HCEC 1CT (cell line): ENCODE measurements at regions not wholly inside any gene's neighbourhood (a gene's known extent, or its start where the extent isn't known, plus 50 kb on each side); places are given as distances from the start of the nearest gene placed in this dataset.
"Not testable (repeated sequence)": the region's sequence is repeated elsewhere in the genome, so short reads cannot be mapped to it uniquely, and the experiment has no call there.

Experiments
- DNase-seq: peaks from one replicate; pipeline ENCODE4 v3.0.0-alpha.2; 2017

DNA sequence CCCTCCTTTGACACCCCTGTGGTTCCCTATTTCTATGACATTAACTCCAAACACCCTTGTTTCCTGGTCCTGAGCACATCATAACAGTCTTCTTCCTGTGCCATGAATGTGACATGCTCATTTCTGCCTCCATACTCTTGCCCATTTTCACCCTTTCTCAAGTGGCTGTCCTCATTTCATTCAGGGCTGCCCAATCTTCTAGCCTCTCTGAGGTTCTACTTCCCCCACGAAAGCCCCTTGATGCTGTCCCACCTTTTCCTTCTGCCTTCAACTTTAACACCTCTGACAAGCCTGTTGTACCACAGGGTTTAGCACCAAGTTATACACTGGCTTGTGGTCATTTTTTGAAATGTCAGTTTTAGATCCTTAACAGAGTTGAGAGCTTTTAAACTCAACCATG lies 136.2 kb upstream of the BOD1L1 start:
- no peak for DNase-seq

DNA sequence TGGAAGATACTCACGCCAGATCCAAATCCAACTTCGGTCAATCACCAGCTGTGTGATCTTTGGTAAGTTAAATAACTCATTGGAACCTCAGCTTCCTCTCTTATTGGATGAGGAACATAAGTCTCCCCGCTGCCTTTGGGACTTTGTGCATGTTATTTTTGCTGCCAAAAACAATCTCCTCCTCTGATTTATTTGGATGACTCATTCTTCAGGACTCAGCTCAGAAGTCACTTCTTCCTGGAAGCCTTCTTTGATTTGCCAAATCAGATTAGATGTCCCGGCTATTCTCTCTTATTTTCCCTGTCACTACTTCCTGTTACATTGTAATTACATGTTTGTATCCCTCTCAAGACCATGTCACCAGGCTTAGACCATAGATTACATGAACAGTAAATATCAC lies 138.0 kb upstream of the BOD1L1 start:
- DNase-seq = peak; percentile 9

DNA sequence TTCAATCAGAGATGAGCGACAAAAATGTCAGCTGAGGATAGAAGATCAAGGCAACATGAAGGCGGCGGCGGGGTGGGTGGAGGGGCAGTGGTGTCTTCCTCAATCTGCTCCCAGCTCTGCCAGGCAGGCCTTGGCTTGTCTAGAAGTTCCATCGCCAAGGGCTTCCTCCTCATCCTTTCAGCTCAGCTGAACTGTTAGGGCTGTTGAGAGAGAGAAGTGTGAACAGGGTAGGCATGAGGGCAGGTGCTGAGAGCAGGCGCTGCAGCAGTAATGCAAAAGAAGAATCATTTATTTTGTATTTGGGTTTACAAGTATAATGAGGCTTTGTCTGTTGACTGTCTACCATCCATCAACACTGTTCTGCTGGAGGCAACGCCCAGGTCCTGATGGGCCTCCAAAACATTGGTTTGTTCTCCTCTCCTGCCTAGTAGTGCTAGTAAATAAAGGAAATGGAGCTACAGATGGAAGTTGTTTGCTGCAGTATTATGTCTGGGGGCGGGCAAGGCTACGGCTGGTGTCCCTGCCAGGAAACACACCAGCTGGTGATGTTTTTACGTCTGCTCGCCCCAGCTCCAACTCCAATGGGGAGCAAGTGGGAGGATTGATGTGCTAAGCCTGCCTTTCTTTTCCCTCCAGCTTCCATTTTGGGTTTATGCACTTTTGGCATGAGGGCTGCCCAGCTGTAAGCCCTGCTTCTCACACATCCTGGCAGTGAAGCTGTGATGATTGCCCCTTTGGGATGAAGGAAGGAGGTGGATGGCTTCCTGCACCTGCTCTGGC lies 139.4 kb upstream of the BOD1L1 start:
- DNase-seq = no peak

DNA sequence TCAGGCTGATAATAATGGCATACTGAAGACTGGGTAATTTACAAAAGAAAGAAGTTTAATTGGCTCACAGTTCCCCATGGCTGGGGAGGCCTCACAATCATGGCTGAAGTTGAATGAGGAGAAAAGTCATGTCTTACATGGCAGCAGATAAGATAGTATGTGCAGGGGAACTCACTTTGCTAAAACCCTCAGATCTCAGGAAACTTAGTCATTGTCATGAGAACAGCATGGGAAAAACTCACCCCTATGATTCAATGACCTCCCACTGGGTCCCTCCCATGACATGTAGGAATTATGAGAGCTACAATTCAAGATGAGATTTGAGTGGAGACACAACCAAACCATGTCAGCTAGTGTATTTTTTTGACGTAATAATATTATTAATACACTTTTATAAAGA lies 149.8 kb upstream of the BOD1L1 start:
- DNase-seq = peak; percentile 7

DNA sequence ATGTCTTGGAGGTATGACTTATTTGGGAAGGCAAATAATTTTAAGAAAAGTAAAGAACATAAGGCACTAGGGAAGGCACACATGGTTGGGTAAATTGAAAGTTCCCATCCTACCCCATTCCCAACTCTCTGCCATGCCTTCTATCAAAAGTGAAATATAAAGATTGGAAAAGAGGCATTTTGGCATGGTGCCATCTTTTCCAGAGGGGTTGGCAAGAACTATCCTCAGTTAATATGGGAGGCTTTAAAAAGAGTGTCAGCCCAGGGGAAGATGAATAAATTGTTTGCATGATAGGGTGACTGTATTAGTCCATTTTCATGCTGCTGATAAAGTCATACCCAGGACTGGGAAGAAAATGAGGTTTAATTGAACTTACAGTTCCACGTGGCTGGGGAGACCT lies 150.8 kb upstream of the BOD1L1 start:
- DNase-seq = no peak

DNA sequence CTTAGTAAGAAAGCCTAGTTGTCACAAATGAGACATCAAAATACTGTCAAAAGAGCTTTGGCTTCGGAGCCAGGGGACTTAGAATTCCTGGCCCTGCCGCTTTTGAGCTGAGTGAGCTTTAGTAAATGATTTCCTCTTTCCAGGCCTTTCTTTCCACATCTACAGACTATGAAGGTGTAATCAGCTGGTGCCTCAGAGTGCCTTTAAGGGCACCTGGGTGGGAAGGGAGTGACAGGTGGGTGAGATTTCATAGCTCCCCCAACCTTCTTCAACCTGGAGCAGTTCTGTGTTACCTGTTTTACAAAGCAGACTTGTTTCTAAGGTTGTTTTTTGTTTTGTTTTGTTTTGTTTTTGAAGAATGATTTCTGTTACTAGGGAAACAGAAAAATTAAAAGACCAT lies 154.7 kb upstream of the BOD1L1 start:
- no peak for DNase-seq

DNA sequence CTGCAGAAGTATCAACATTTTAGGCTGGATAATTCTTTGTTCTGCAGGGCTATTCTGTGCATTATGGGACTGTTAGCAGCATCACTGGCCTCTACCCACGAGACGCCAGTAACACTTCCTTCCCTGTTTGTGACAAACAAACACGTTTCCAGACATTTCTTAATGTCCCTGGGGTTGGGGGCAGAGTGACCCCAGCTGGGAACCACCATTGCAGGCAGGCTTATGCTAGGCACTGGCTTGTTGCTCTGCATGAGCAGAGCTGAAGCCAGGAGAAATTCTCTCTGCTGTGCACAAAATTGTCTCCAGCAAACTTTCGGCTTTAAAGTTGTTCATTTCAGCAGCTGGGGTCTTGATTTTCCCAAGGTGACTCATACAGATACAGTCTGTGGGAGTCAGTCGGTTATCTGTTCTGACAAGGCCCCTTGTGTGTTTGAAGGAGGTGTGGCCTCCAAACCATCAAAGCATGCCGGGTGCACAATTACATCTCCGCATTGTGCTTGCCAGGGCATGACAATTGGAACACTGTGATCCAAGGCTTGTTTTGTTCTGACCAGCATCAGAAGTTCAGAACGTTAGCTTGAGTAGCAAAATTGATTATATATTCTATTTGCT lies 156.4 kb upstream of the BOD1L1 start:
- DNase-seq = no peak

DNA sequence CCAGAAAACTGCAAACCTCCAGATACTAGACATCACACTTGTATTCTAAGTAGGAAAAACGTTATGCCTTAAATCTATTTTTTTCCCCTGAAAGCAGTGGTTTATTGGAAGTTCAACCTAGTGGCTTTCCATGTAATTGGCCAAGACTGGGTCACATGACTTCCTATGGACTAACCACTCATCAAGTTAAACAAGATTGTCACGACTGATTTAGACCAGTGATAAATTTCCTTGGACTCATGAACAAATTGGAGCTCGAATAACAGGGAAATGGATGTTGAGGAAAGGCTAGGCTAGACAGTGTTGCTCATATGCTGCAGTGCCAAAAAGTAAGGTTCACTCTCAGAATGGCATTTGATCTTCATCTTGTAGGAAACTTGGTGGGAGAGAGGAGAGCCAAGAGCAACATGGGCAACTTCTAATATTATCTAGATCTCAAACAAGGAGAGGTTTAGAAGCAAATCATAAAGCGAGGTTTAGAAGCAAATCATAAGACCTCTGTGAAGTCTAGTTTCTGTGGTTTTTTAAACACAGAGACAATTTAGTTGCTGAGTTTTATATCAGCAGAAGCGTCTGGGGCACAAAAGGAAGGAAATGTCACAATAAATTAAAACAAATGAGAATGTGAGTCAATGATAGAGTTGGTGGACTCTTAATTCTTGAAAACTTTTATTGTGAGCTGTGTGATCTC lies 165.6 kb upstream of the BOD1L1 start:
- no peak for DNase-seq

DNA sequence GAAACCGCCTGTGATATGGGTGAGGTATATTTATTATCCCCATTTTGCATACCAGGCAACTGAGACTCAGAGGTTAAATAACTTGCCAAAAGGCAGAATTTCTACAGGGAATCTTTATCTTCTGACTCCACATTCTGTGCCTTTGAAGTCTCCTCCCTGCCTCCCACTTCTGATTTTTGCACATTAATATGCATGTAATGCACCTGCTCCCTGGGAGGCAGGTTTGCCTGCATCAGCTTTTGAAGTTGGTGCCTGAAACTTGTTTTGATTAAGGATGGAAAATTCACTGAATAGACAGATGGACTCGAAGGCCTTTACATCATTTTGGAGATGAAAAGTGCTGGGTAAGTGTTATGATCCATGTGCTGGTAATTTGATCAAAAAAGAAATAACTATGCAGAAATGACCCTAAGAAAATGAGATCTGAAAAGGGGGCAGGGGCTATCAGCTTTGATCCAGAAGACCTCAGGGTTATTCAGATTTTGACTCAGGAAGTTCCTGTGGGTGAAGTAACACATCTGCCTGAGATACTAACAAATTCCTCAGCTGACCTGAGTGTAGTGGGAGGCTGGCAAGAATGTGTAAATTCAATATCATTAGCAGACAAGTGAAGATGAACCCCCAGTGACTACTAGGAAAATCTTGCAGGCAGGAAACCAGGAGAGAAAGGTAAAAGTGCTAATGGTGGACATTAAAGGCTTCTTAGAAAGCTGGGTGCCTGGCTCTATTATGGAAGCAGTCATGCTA lies 167.5 kb upstream of the BOD1L1 start:
- DNase-seq = no peak

DNA sequence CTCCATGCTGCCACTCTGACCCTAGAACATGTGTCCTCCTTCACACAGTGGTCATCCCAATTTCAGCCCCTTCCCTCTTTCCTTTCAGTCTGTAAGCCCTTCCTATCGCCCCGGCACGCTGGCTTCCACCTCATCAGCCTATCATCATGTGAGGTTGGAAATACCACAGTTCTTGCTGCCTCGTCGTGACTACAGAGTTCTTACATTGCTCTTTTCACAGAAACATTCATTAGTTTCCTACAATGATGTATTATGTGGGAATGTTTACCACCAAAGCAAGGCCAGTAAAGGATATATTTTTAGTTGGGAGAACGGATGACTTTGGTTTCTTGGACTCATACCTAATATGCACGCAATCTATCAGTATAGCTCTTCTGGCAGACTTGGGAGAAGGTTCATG lies 169.5 kb upstream of the BOD1L1 start:
- DNase-seq = no peak

DNA sequence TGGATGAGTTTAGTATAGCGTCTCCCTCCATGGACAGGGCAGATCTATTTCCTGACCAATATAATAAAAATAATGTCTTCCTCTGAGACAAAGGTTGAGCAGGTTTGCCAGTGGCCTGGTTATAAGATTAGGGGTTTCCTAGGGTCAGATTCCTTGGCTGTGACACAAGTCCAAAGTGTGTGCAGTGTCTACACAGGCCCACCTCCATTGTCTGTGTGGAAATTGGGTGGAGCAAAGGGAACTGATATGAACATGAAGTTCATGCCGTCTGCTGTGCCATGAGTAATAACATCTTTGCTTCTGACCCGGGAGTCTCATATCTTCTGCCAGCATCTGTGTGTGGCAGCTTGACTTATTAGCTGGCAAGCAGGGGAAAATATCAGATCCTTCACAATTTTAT lies 187.7 kb upstream of the BOD1L1 start:
- no peak for DNase-seq

DNA sequence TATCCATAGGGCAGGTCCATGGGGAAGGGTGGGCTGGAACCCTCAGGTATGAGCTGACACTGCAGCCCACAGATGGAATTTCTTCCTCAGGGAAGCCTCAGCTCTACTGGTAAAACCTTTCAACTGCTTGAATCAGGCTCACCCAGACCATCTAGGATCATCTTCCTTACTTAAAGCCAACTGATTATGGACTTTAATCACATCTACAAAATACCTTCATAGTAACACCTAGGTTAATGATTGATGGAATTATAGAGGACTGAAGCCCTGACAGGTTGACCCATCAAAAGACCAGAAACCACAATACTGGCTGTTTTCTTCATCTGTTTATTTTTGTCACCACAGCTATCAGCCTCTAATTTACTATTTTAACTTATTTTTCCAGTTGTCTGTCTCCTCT lies 188.9 kb upstream of the BOD1L1 start:
- no peak for DNase-seq

DNA sequence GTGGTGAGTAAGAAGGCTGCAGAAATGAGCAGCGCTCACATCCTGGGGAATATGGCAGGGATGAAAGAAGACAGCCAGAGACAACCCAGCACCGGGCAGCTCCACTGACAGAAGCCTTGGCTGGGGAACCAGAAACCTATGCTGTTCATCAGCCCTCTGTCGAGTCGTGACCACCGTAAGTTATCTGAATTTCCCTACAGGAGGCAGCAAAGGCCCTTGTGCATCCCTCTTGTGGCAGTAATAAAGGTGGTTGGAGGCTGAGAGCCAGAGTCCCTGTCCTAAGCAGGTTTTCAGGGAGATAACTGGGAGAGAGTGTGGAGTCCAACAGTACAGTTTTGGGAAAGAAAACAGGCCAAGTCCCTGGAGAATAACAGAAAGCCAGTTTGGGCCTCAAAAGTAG lies 194.0 kb upstream of the BOD1L1 start:
- no peak for DNase-seq

DNA sequence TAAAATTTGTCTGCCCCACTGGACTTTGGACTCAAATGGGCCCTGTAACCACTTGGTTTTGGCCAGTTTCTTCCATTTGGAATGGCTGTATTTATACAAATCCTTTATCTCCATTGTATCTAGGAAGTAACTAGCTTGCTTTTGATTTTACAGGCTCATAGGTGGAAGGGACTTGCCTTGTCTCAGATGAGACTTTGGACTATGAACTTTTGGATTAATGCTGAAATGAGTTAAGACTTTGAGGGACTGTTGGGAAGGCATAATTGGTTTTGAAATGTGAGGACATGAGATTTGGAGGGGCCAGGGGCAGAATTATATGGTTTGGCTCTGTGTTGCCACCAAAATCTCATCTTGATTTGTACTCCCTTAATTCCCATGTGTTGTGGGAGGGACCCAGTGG lies 198.3 kb upstream of the BOD1L1 start:
- not testable (repeated sequence) for DNase-seq

DNA sequence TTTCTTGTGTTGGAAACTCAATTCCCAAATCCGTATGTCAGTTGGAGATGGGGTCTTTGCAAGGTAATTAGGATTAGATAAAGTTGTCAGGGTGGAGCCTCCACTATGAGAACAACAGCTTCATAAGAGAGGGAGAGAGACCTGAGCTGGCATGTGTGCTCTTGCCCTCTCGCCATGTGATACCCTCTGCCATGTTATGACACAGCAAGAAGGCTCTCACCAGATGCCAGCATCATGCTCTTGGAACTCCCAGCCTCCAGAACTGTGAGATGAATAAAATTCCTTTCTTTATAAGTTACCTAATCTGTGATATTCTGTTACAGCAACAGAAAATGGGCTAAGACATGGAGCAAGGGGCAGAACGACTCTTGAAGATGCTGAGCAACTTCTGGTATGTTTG lies 201.9 kb upstream of the BOD1L1 start:
- no peak for DNase-seq

DNA sequence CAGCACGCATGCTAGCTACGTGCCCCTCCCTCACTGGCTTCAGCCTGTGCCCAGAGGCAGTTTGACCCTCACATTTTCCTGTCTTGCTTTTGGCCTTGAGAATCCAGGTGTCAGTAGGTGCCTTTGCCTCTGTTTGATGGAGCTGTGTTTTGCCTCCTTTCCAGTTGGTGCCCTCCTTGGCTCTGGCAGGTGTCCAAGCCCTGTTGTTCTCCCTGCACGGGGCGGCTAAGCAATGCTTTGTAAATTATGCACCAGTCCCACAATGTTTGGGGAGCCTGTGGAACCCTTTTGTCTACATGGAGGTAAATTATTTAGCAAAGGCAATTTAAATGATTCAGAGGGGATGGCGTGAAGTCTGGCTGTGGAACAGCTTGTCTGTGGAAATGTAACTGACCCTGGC lies 202.9 kb upstream of the BOD1L1 start:
- no peak for DNase-seq

DNA sequence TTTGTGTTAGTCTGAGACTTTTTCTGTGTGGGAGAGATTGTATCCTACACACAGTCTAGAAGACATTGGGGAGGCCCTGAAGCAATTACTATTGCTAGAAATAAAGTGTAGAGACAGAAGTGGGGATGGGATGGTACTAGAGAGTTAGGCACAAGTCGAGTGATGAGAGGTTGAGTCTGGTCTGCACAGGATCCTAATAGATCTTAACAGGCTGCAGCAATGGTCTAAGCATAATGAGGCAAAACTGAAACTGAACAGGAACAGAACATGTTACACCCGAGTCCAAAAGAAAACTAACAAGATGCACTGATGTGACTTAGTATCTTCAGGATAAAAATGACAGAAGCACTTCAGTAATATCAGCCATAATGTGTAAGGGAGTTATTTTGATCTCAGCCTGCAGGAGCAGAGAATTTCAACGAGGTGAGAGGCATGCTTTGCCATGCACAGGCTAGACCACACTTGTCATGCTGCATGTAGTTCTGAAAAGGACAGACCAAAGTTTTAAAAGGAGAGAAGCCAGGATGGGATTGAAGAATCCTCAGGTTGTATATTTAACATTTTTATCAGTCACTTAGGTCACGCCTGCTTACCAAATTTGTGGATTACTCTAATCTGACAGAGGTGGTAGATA lies 205.8 kb upstream of the BOD1L1 start:
- DNase-seq = no peak

DNA sequence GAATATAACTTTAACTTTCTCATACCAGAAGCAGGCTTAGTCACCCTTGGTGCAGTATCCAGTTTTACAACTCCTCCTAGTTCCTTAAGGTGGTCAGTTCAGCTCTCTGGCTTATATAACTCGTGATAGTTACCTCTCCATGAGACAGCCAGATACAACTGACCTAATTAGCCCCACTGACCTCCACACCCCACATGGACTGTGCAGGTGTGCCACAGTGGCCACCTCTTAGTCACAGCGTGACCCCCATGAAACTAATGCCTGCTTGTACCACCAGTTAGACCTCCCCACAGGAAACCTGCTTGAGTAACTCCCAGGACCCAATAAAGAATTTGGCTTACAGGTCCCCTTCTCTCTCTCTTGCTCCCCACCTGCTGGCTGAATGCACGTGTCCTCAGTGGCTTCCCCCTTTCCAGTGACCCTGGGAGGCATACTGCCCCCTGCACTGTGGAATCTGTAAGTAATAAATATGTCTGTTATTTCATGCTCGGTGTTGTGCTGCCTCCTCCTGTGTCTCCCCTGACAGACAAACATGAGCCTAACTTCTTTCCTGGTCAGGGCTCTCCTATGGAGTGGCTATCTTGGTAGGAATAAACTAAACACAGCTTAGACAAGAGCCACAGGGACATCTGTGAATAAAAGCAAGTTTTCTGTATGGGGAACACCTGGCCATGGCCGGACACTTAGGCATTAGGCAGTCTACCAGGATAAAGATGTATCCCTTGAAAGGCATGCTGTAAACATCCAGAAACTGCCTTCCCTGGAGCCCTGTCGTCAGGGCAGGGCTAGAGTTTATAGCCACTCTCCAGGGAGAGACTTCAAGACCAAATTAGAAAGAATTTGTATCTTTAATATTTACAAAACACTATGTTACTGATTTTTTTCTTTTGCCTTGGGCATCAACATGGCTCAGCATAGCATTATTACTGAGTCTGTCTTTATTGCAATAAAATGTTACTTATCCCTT lies 209.7 kb upstream of the BOD1L1 start:
- DNase-seq = no peak

DNA sequence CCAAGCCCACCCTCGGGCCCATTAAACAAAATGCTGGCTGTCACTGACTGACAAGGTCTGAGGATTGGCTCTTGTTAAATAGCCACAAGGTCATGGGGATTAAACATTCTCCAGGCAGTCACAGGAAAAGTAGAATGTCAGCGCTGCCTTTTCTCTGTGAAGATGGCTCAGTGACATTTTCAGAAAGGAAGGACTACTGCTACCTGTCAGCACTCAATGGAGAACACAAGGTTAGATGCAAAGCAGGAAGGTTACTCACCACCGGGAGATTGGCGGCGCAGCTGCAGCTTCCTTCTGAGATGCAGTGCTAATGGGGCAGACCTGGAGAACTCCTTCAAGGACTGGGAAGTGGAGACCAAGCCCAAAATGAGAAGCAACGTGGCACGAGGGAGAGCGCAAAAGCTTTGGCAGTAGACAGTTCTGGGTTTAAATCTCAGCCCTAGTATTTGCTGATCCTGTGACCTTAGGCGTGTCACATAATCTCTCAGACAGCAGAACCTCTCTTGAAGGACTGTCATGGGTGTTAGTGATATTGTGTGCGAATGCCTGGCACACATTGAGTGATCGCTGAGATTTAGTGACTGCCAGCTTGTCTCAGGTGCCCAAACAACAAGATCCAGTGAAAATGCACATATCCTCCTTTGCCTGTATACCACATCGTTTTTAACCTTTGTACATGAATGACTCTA lies 213.1 kb upstream of the BOD1L1 start:
- no peak for DNase-seq

DNA sequence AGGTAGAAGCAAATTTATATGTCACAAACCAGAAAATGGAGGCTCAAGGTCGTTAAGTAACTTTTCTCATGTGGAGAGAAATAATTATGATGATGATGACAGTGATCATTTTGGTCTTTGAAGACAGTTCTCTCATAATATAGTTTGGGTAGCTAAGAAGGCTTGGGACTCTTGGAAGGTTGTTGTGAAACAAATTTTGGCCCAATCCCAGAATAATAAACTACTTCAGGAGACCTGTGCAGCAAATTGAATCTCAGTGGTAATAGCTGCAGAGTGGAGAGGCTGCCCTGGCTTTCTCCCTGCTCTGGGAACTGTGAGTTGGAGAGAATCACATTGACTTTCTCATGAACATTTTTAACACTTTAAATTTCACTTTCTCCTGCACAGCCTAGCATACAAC lies 217.2 kb upstream of the BOD1L1 start:
- DNase-seq = no peak

DNA sequence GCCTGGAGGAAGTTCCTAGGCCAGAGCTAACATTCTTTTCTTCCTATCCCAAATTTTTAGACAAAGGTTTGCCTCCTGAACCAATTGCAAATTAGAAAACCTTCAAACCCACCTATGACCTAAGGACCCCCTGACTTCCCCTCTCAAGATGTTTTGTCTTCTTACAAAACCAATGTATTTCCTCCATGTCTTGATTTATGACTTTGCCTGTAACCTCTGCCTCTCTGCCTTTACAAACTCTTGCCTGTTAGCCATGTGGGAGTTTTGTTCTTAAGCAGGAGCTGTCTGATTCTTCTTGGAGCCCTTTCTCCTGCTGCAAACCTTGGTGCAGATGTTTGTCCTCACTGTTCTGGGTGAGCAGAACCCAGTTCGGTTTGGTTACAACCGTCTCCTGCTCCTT lies 222.3 kb upstream of the BOD1L1 start:
- DNase-seq = no peak
